ENCODE measurements at regions not wholly inside any gene's neighbourhood (a gene's known extent, or its start where the extent isn't known, plus 50 kb on each side); places are given as distances from the start of the nearest gene placed in this dataset.

GRCh38 chr1:88029899-88030298, 654.2 kb upstream of the PKN2 start:
- TF ChIP-seq CTCF (IDR thresholded peaks at IDR 0.05) (no peak), ZFX (IDR thresholded peaks at IDR 0.05; ENCODE audit: borderline replicate concordance) (no peak)
